OCI-LY3 (cell line): ENCODE measurements at regions not wholly inside any gene's neighbourhood (a gene's known extent, or its start where the extent isn't known, plus 50 kb on each side); places are given as distances from the start of the nearest gene placed in this dataset.

ENCODE experiments used
- H2AFZ ChIP-seq: fragments of 200-600, 300-600 bp; shearing (Covaris generic); 2 replicates; pipeline ENCODE4 v1.6.0; 2014; ENCODE audit warnings: antibody characterized with exemption, low read depth, low read length
- H3K27ac ChIP-seq: fragments of 200-600, 300-600 bp; sonication (generic); 2 replicates; pipeline ENCODE4 v1.5.1; 2014; ENCODE audit warnings: mild to moderate bottlenecking, low read length, moderate library complexity, mixed read lengths
- H3K27me3 ChIP-seq: fragments of 200-600, 300-600 bp; sonication (generic); 2 replicates; pipeline ENCODE4 v1.6.1; 2014; ENCODE audit warnings: low read depth, low read length, mixed read lengths
- H3K36me3 ChIP-seq: fragments of 200-600, 300-600 bp; sonication (generic); replicated peaks from 2 replicates; pipeline ENCODE3; 2014; ENCODE audit warnings: low read depth, low read length, mixed read lengths
- H3K4me1 ChIP-seq: fragments of 300-600, 200-600 bp; sonication (generic); 2 replicates; pipeline ENCODE4 v1.6.1; 2014; ENCODE audit warnings: low read length, mixed read lengths
- H3K4me2 ChIP-seq: fragments of 200-600, 300-600 bp; sonication (generic); 2 replicates; pipeline ENCODE4 v1.6.1; 2014; ENCODE audit warnings: low read length, mixed read lengths
- H3K4me3 ChIP-seq: fragments of 300-600, 200-600 bp; sonication (generic); 2 replicates; pipeline ENCODE4 v1.5.1; 2014; ENCODE audit warnings: antibody characterized with exemption, mild to moderate bottlenecking, low read length, moderate library complexity
- H3K79me2 ChIP-seq: fragments of 300-600, 200-600 bp; shearing (Covaris generic); 2 replicates; pipeline ENCODE4 v1.6.1; 2014; ENCODE audit warnings: mild to moderate bottlenecking, low read length, mixed read lengths
- H3K9ac ChIP-seq: fragments of 300-600, 200-600 bp; shearing (Covaris generic); 2 replicates; pipeline ENCODE4 v1.6.0; 2014; ENCODE audit warnings: mild to moderate bottlenecking, low read length, moderate library complexity
- H3K9me3 ChIP-seq: fragments of 200-600, 300-600 bp; shearing (Covaris generic); 2 replicates; pipeline ENCODE4 v1.6.1; 2014; ENCODE audit warnings: low read length, mixed read lengths; ENCODE audit not compliant: insufficient read depth
- H4K20me1 ChIP-seq: fragments of 200-600, 300-600 bp; sonication (generic); 2 replicates; pipeline ENCODE4 v1.6.1; 2016; ENCODE audit warnings: low read length, mixed read lengths; ENCODE audit not compliant: insufficient read depth
- EZH2phosphoT487 ChIP-seq: fragments of 200-600 bp; shearing (Covaris generic); IDR thresholded peaks from 2 replicates; pipeline ENCODE4 v1.6.1; 2018; ENCODE audit warnings: antibody characterized with exemption, mixed run types, low read depth
- TF ChIP-seq, protein P1 (sequence below): fragments of 200-600, 300-600 bp; sonication (generic); IDR thresholded peaks from 2 replicates; pipeline ENCODE4 v1.5.1; 2014; ENCODE audit warnings: antibody characterized with exemption, low read length, low read depth

DNA sequence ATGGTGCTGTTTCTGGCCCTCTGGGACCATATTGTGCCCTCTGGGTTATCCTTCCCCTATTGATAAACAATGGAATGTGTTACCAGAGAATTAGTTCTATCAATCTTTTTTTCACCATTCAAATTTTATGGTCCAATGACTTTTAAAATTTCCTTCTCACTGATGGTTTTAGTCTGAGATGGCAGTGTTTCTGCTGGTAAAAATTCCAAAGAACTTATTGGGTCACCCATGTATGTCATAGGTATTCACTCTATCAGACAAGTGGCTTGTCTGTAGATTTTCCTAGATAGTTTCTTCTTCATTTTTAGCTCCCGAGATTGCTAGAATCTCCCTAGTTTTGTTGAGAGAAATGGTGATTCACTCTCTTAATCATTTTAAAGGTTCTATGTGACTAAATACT, 357.2 kb upstream of the RGS17 start:
- H3K79me2 ChIP-seq: no peaks in the 10 kb centered on the region

DNA sequence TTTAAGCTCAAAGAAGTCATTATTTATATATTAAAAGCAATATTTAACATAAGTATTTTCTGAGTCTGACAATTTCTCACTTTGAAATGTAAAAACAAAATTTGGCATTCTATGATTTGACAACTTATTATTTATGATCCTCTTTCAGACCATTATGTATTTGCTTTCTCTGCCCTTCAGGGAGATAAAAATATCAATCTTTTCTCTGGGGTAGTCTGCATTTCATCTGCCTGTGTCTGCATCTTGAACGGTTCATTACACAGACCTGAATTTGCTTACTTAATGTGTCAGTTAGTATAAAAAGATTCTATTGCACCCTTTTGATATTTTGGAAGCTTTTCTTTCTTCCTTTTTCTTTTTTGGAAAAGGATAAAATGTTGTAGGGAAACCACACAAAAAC, 354.0 kb upstream of the RGS17 start:
- Histone ChIP-seq H3K36me3 (no peaks in the 10 kb centered on the region), H3K27ac (no peak overlapping the region), H3K9me3 (no peaks in the 10 kb centered on the region), H3K4me1 (no peaks in the 10 kb centered on the region), H3K4me2 (no peak overlapping the region), H4K20me1 (no peaks in the 10 kb centered on the region), H3K4me3 (no peak overlapping the region), H3K27me3 (no peaks in the 10 kb centered on the region), H2AFZ (no peak overlapping the region), H3K9ac (no peak overlapping the region), H3K79me2 (no peaks in the 10 kb centered on the region)
- TF ChIP-seq, protein P1, sequence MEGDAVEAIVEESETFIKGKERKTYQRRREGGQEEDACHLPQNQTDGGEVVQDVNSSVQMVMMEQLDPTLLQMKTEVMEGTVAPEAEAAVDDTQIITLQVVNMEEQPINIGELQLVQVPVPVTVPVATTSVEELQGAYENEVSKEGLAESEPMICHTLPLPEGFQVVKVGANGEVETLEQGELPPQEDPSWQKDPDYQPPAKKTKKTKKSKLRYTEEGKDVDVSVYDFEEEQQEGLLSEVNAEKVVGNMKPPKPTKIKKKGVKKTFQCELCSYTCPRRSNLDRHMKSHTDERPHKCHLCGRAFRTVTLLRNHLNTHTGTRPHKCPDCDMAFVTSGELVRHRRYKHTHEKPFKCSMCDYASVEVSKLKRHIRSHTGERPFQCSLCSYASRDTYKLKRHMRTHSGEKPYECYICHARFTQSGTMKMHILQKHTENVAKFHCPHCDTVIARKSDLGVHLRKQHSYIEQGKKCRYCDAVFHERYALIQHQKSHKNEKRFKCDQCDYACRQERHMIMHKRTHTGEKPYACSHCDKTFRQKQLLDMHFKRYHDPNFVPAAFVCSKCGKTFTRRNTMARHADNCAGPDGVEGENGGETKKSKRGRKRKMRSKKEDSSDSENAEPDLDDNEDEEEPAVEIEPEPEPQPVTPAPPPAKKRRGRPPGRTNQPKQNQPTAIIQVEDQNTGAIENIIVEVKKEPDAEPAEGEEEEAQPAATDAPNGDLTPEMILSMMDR: no peak
- TF ChIP-seq EZH2phosphoT487: no peak

More for the DNA sequence above, 357.2 kb upstream of the RGS17 start:
- H3K27me3 ChIP-seq: no peaks in the 10 kb centered on the region
- TF ChIP-seq EZH2phosphoT487: no peak
- TF ChIP-seq, protein P1: no peak
- H3K4me3 ChIP-seq: no peak overlapping the region
- H3K36me3 ChIP-seq: no peaks in the 10 kb centered on the region
- no peak overlapping the region for H3K9ac ChIP-seq
- no peak overlapping the region for H2AFZ ChIP-seq
- H3K4me1 ChIP-seq: no peaks in the 10 kb centered on the region
- no peak overlapping the region for H3K27ac ChIP-seq
- H3K4me2 ChIP-seq: no peak overlapping the region
- no peaks in the 10 kb centered on the region for H4K20me1 ChIP-seq
- no peaks in the 10 kb centered on the region for H3K9me3 ChIP-seq

DNA sequence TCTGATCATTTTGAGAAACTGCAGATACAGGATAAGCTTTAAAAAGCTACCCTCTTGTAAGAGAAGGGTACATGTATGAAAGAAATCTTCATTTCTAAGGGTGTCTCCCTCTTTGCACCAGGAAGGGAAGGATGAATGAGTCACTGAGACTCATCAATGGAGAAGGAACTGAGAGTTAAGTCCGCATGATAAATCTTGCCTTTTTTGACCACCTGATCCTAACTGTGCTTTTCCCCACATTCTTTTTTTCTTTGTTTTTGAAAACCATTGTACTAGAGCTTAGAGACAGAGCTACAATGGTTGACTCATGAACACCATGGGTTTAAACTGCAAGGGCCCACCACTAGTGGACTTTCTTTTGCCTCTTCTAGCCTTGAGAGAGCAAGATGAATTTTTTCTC, 353.0 kb upstream of the RGS17 start:
- TF ChIP-seq, protein P1: no peak
- no peak for TF ChIP-seq EZH2phosphoT487
- Histone ChIP-seq H3K79me2 (no peaks in the 10 kb centered on the region), H3K27me3 (no peaks in the 10 kb centered on the region), H3K4me2 (no peak overlapping the region), H3K36me3 (no peaks in the 10 kb centered on the region), H3K27ac (no peak overlapping the region), H3K9ac (no peak overlapping the region), H2AFZ (no peak overlapping the region), H3K9me3 (no peaks in the 10 kb centered on the region), H3K4me1 (no peaks in the 10 kb centered on the region), H4K20me1 (no peaks in the 10 kb centered on the region), H3K4me3 (no peak overlapping the region)

DNA sequence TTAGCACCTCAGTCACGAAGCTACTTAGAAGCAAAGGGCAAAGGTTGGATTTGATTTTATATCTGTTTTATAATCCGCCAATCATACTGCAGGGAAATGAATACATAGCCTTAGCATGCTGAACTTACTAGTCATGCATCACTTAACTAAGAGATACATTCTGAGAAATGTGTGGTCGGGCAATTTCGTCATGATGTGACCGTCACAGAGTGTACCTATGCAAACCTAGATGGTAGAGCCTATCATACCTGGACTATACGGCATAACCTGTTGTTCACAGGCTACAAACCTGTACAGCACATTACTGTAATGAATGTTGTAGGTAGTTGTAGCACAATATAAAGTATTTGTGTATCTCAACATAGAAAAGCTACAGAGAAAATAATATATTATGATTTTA, 345.2 kb upstream of the RGS17 start:
- Histone ChIP-seq H3K4me3 (no peak overlapping the region), H3K36me3 (no peaks in the 10 kb centered on the region), H3K79me2 (no peaks in the 10 kb centered on the region), H3K4me2 (no peak overlapping the region), H3K4me1 (no peaks in the 10 kb centered on the region), H3K27ac (no peak overlapping the region), H3K9me3 (no peaks in the 10 kb centered on the region), H3K9ac (no peak overlapping the region), H2AFZ (no peak overlapping the region), H4K20me1 (no peaks in the 10 kb centered on the region), H3K27me3 (no peaks in the 10 kb centered on the region)
- TF ChIP-seq, protein P1: no peak
- TF ChIP-seq EZH2phosphoT487: no peak
